ENCODE measurements at regions not wholly inside any gene's neighbourhood (a gene's known extent, or its start where the extent isn't known, plus 50 kb on each side); places are given as distances from the start of the nearest gene placed in this dataset.

DNA sequence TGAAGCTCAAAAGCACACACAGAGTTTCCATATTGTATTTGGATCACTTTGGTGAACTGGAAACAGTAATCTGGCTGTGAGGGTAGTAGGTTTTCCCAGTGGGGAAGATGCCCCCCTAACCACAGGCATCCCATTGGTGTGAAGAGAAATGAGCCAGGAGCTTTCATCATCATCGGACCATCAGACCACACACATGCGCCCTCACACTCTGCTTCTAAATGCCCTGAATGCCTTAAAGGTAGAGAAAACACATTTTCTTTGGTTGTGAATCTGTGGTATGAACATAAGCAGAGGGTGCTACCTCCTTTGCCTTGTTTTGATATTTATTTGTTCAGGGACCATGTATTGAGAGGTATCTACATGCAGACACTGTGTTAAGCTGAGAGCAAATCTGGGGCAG, 79.0 kb upstream of the DNAH14 start:
- no peak overlapping the region for H3K27ac ChIP-seq (ENCODE audit: low read depth, low read length, poor library complexity, severe bottlenecking)
- TF ChIP-seq, protein P1, sequence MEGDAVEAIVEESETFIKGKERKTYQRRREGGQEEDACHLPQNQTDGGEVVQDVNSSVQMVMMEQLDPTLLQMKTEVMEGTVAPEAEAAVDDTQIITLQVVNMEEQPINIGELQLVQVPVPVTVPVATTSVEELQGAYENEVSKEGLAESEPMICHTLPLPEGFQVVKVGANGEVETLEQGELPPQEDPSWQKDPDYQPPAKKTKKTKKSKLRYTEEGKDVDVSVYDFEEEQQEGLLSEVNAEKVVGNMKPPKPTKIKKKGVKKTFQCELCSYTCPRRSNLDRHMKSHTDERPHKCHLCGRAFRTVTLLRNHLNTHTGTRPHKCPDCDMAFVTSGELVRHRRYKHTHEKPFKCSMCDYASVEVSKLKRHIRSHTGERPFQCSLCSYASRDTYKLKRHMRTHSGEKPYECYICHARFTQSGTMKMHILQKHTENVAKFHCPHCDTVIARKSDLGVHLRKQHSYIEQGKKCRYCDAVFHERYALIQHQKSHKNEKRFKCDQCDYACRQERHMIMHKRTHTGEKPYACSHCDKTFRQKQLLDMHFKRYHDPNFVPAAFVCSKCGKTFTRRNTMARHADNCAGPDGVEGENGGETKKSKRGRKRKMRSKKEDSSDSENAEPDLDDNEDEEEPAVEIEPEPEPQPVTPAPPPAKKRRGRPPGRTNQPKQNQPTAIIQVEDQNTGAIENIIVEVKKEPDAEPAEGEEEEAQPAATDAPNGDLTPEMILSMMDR (IDR thresholded peaks at IDR 0.05; ENCODE audit: low read length): no peak
- TF ChIP-seq EZH2 (IDR thresholded peaks at IDR 0.05; ENCODE audit: borderline replicate concordance, low read length): no peak

DNA sequence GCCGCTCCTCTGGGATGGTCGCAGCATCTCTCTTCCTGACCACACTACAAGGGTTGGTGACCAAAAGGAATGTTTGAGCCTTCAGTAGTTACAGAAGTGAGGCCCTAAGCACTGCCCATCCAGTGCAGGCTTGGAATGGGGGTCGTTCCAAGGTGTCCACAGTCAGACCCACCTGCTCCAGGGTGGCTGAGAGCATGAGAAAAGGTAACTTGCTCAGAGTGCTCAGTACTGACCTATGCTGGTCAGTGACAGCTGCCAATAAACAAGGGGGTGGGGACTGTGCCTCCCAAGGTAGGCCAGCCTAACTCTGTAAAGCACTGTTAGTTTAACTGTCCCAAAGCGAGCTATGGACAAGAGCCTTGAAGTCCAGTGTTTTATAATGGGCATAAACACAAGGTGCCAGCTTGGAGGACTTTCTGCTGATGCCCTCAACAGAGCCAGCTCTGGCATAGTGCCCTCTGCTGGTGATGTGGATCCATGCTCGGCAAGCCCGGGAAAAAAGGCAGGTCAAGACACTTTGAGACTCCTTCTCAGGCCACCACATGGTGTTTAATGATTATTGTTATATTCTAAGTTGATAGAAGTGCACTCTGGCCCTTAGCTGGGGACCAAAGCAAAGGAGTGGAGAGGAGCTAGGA, 78.1 kb upstream of the DNAH14 start:
- H3K27ac ChIP-seq (ENCODE audit: low read depth, low read length, poor library complexity, severe bottlenecking): no peak overlapping the region
- H2AFZ ChIP-seq (ENCODE audit: low read length): no peak overlapping the region
- H3K4me3 ChIP-seq (ENCODE audit: low read depth, low read length, poor library complexity, severe bottlenecking): no peak overlapping the region
- H3K9me3 ChIP-seq (ENCODE audit: low read length): no peaks in the 10 kb centered on the region
- no peak for TF ChIP-seq EZH2 (IDR thresholded peaks at IDR 0.05; ENCODE audit: borderline replicate concordance, low read length)
- TF ChIP-seq, protein P1 (IDR thresholded peaks at IDR 0.05; ENCODE audit: low read length): peak; percentile 79
- no peaks in the 10 kb centered on the region for H3F3A ChIP-seq (ENCODE audit: insufficient read depth, low read length)
- no peak overlapping the region for H3K4me2 ChIP-seq (ENCODE audit: low read length)
- no peaks in the 10 kb centered on the region for H3K9me2 ChIP-seq (ENCODE audit: low read depth, low read length)
- no peak overlapping the region for H3K9ac ChIP-seq (ENCODE audit: low read length)
- no peaks in the 10 kb centered on the region; the same call in 1 of the 2 replicates for H3K27me3 ChIP-seq (ENCODE audit: insufficient read depth, low read length)
- H3K79me2 ChIP-seq (ENCODE audit: insufficient read depth, low read length): no peaks in the 10 kb centered on the region
- no peaks in the 10 kb centered on the region for H3K36me3 ChIP-seq (ENCODE audit: insufficient read depth, low read length)
- H4K20me1 ChIP-seq (ENCODE audit: insufficient read depth, low read length): no peaks in the 10 kb centered on the region
- no peaks in the 10 kb centered on the region for H3K4me1 ChIP-seq (ENCODE audit: insufficient read depth, low read length, severe bottlenecking)

More for the DNA sequence above, 79.0 kb upstream of the DNAH14 start:
- Histone ChIP-seq H3K4me2 (ENCODE audit: low read length) (no peak overlapping the region), H3K9me3 (ENCODE audit: low read length) (no peaks in the 10 kb centered on the region), H3K9ac (ENCODE audit: low read length) (no peak overlapping the region), H3K79me2 (ENCODE audit: insufficient read depth, low read length) (no peaks in the 10 kb centered on the region), H4K20me1 (ENCODE audit: insufficient read depth, low read length) (no peaks in the 10 kb centered on the region), H3K4me3 (ENCODE audit: low read depth, low read length, poor library complexity, severe bottlenecking) (no peak overlapping the region), H3K36me3 (ENCODE audit: insufficient read depth, low read length) (no peaks in the 10 kb centered on the region), H3F3A (ENCODE audit: insufficient read depth, low read length) (no peaks in the 10 kb centered on the region), H3K9me2 (ENCODE audit: low read depth, low read length) (no peaks in the 10 kb centered on the region), H3K4me1 (ENCODE audit: insufficient read depth, low read length, severe bottlenecking) (no peaks in the 10 kb centered on the region), H2AFZ (ENCODE audit: low read length) (no peak overlapping the region), H3K27me3 (ENCODE audit: insufficient read depth, low read length) (no peaks in the 10 kb centered on the region; the same call in 1 of the 2 replicates)

DNA sequence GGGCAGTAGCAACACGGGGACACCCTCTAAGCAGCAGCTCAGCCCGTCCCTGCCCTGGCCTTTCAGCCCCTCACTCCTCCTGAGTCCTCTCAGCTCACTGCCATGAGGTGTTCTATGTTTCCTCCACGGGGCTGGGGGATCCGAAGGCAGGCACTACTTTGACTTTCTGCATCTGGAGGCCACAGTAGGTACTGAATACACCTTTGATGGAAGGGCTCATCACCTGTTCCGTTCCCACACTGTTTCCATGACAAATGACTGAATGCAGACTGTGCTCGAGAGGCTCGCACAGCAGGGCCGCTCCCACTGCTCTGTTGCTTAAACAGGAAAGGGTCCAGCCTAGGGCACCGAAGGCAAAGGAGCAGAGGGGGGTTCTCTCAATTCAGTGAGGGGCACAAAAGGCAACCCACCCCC, 77.6 kb upstream of the DNAH14 start:
- H3K4me2 ChIP-seq (ENCODE audit: low read length): no peak overlapping the region
- H3F3A ChIP-seq (ENCODE audit: insufficient read depth, low read length): no peaks in the 10 kb centered on the region
- no peaks in the 10 kb centered on the region for H4K20me1 ChIP-seq (ENCODE audit: insufficient read depth, low read length)
- H3K9me2 ChIP-seq (ENCODE audit: low read depth, low read length): no peaks in the 10 kb centered on the region
- no peaks in the 10 kb centered on the region for H3K36me3 ChIP-seq (ENCODE audit: insufficient read depth, low read length)
- H3K27ac ChIP-seq (ENCODE audit: low read depth, low read length, poor library complexity, severe bottlenecking): no peak overlapping the region
- no peaks in the 10 kb centered on the region for H3K79me2 ChIP-seq (ENCODE audit: insufficient read depth, low read length)
- H3K27me3 ChIP-seq (ENCODE audit: insufficient read depth, low read length): no peaks in the 10 kb centered on the region; the same call in 1 of the 2 replicates
- H3K4me1 ChIP-seq (ENCODE audit: insufficient read depth, low read length, severe bottlenecking): no peaks in the 10 kb centered on the region
- TF ChIP-seq, protein P1 (IDR thresholded peaks at IDR 0.05; ENCODE audit: low read length): no peak
- no peak for TF ChIP-seq EZH2 (IDR thresholded peaks at IDR 0.05; ENCODE audit: borderline replicate concordance, low read length)
- H2AFZ ChIP-seq (ENCODE audit: low read length): no peak overlapping the region
- no peaks in the 10 kb centered on the region for H3K9me3 ChIP-seq (ENCODE audit: low read length)
- no peak overlapping the region for H3K9ac ChIP-seq (ENCODE audit: low read length)
- H3K4me3 ChIP-seq (ENCODE audit: low read depth, low read length, poor library complexity, severe bottlenecking): no peak overlapping the region

All from OCI-LY1 (cell line).